Bronchial epithelial cell (primary cell): ENCODE measurements at regions not wholly inside any gene's neighbourhood (a gene's known extent, or its start where the extent isn't known, plus 50 kb on each side); places are given as distances from the start of the nearest gene placed in this dataset.

Source experiments
- DNase-seq: peaks from one replicate; pipeline ENCODE4 v3.0.0-alpha.2; 2010; ENCODE audit warnings: low read depth
- FAIRE-seq: peaks from 2 replicates; lab custom pipeline; 2011; peaks lifted over from hg19 to GRCh38; lab: Jason Lieb, UNC
- H3K27me3 ChIP-seq: 2 replicates; pipeline ENCODE4 v1.5.1; 2011; ENCODE audit warnings: low read length; ENCODE audit not compliant: control insufficient read depth, insufficient read depth
- H3K36me3 ChIP-seq: 2 replicates; pipeline ENCODE4 v1.5.1; 2011; ENCODE audit warnings: low read length; ENCODE audit not compliant: control insufficient read depth, insufficient read depth
- H3K4me3 ChIP-seq: 2 replicates; pipeline ENCODE4 v1.5.1; 2011; ENCODE audit warnings: mild to moderate bottlenecking, low read depth, low read length, control low read depth
- TF ChIP-seq, protein P1 (sequence below): IDR thresholded peaks from 2 replicates; pipeline ENCODE4 v1.5.1; 2011; ENCODE audit warnings: mild to moderate bottlenecking, moderate library complexity, low read length, control low read depth, inconsistent platforms; ENCODE audit not compliant: insufficient read depth, severe bottlenecking

DNA sequence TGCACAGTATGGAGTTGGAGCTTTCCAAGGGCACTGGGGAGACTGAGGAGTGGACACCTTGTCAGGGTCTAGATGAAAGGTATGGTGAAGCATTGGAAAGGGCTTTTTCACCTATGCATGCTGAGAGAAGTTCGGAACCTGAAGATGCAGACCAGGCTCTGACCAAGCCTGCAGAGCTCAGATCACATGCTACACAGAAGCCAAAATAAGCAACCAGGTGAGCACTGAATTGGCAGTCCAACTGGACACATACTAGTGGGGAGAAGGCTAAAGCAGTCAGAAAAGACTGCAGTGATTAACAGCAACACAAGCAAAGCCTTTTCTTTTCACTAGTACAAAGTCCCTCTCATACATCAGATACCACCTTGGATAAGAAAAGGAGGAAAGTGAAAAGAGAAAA, 238.3 kb upstream of the PLSCR5 start:
- no peak for FAIRE-seq
- Histone ChIP-seq H3K36me3 (no peaks in the 10 kb centered on the region), H3K27me3 (no peaks in the 10 kb centered on the region), H3K4me3 (no peak overlapping the region)
- no peak for DNase-seq
- TF ChIP-seq, protein P1, sequence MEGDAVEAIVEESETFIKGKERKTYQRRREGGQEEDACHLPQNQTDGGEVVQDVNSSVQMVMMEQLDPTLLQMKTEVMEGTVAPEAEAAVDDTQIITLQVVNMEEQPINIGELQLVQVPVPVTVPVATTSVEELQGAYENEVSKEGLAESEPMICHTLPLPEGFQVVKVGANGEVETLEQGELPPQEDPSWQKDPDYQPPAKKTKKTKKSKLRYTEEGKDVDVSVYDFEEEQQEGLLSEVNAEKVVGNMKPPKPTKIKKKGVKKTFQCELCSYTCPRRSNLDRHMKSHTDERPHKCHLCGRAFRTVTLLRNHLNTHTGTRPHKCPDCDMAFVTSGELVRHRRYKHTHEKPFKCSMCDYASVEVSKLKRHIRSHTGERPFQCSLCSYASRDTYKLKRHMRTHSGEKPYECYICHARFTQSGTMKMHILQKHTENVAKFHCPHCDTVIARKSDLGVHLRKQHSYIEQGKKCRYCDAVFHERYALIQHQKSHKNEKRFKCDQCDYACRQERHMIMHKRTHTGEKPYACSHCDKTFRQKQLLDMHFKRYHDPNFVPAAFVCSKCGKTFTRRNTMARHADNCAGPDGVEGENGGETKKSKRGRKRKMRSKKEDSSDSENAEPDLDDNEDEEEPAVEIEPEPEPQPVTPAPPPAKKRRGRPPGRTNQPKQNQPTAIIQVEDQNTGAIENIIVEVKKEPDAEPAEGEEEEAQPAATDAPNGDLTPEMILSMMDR = no peak

GRCh38 chr3:146839727-146840375, 234.7 kb upstream of the PLSCR5 start:
- H3K36me3 ChIP-seq = no peaks in the 10 kb centered on the region
- H3K27me3 ChIP-seq = no peaks in the 10 kb centered on the region
- TF ChIP-seq, protein P1 = no peak
- FAIRE-seq (no peak), DNase-seq (no peak)
- no peak overlapping the region for H3K4me3 ChIP-seq

GRCh38 chr3:146838221-146838620, 233.1 kb upstream of the PLSCR5 start:
- H3K27me3 ChIP-seq = no peaks in the 10 kb centered on the region
- no peak overlapping the region for H3K4me3 ChIP-seq
- no peak for DNase-seq
- no peak for FAIRE-seq
- H3K36me3 ChIP-seq = no peaks in the 10 kb centered on the region
- TF ChIP-seq, protein P1 = no peak

DNA sequence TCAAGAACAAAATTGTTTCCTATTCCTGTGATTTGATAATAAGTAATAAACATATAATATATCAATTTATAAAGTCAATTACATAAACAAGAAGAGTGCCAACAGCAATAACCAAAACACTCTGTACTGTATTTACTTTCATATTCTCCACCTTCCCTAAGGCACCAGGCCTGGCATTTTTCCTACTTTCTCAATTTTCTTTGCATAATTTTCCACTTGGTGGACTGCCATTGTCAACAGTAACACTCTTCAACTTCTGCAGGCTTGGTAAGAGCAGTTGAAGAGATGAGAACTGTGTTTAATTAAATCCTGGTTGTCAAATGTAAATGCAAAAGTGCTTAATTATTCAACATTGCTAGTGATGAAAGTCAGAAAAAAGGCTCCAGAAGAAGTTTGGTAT, 229.8 kb upstream of the PLSCR5 start:
- TF ChIP-seq, protein P1 = no peak
- DNase-seq (no peak), FAIRE-seq (no peak)
- H3K36me3 ChIP-seq = no peaks in the 10 kb centered on the region
- no peak overlapping the region for H3K4me3 ChIP-seq
- H3K27me3 ChIP-seq = no peaks in the 10 kb centered on the region

DNA sequence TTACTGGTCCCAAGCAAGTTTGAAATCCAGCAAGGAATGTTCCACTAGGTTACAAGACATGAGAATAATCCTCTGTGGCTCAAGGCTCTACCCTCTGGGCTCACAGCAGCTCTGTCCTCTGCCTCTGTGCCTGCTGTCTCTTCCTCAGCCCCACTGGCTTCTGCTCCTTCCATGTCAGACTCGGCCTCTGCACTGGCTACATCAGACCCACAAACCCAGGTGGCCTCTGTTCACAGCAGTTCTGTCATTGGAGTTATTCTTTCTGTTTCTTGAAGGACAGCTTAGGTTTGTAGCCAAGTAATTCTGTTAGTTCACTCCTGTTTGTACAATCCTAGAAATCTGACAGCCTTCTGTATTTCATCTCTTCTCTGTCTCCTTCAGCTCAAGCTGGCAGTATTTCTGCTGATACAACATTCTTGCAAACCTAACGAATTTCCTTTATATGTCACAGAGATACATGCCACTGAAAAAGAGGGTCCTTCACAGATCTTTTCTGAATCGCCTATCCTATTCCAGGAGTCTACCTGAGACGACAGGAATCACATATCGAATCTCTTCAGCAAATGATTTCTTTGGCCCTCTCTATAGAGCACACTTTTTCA, 227.8 kb upstream of the PLSCR5 start:
- FAIRE-seq (no peak), DNase-seq (no peak)
- H3K36me3 ChIP-seq = no peaks in the 10 kb centered on the region
- no peak overlapping the region for H3K4me3 ChIP-seq
- TF ChIP-seq, protein P1 = no peak
- no peaks in the 10 kb centered on the region for H3K27me3 ChIP-seq
